Aorta (tissue), 5 donors: ENCODE measurements at regions not wholly inside any gene's neighbourhood (a gene's known extent, or its start where the extent isn't known, plus 50 kb on each side); places are given as distances from the start of the nearest gene placed in this dataset.

Source experiments
- ATAC-seq: fragments of 200-7000 bp; cut with Tn5 transposase; one replicate; pipeline ENCODE4 v1.9.1; 2022; ENCODE audit warnings: moderate library complexity; ENCODE audit not compliant: low FRiP score
- DNase-seq, 2 donors: peaks; one replicate each; pipeline ENCODE4 v3.0.0-alpha.2; 2020
- H3K27ac ChIP-seq, 2 donors: one replicate each; pipeline ENCODE4 v1.5.1; 2013; ENCODE audit warnings: low read length in 2 of 2, mild to moderate bottlenecking in 2 of 2, moderate library complexity in 2 of 2, control low read depth in 1 of 2, inconsistent platforms in 1 of 2, low read depth in 1 of 2
- H3K27me3 ChIP-seq, 2 donors: one replicate each; pipeline ENCODE4 v1.6.1; 2013; ENCODE audit warnings: control low read depth in 1 of 2, low read length in 1 of 2, mild to moderate bottlenecking in 1 of 2, moderate library complexity in 1 of 2; ENCODE audit not compliant: insufficient read depth in 2 of 2, control insufficient read depth in 1 of 2
- H3K36me3 ChIP-seq, 2 donors: one replicate each; pipeline ENCODE4 v1.6.1; 2013; ENCODE audit warnings: control low read depth in 1 of 2, low read length in 1 of 2, mild to moderate bottlenecking in 1 of 2; ENCODE audit not compliant: insufficient read depth in 2 of 2, control insufficient read depth in 1 of 2
- H3K4me1 ChIP-seq, 2 donors: one replicate each; pipeline ENCODE4 v1.6.1; 2013; ENCODE audit warnings: low read length in 2 of 2, control low read depth in 1 of 2, mild to moderate bottlenecking in 1 of 2, moderate library complexity in 1 of 2; ENCODE audit not compliant: insufficient read depth in 2 of 2, control insufficient read depth in 1 of 2
- H3K4me3 ChIP-seq, 2 donors: one replicate each; pipeline ENCODE4 v1.5.1; 2013; ENCODE audit warnings: low read length in 2 of 2, control low read depth in 1 of 2, mild to moderate bottlenecking in 1 of 2
- H3K9me3 ChIP-seq: one replicate; pipeline ENCODE4 v1.6.1; 2013; ENCODE audit warnings: mild to moderate bottlenecking, low read length; ENCODE audit not compliant: control insufficient read depth
- whole genome bisulfite sequencing, 2 donors: extraction: QIAGEN DNeasy Blood & Tissue Kit; methylation state at CpG; one replicate each; pipeline ENCODE4 v1.1.7; 2013; 5-methylcytosine and 5-hydroxymethylcytosine counted together
- intact Hi-C, 2 donors: fragments of 100-400 bp; cut with DNase I; formaldehyde crosslinking; loops; one replicate each; pipeline versions ENCODE4 v1.14.2 to v1.15.0; 2022
- donor health status: healthy with polysubstance abuse.
- donor health status: Bipolar disorder and iron deficiency.
- donor health status: DM: no; HTN: no; CAD: no.
- donor health status: DM: no; HTN: no; CAD: no.
- donor health status: DM: yes; HTN: yes; CAD: no.

- H3K36me3 ChIP-seq: no peaks in the 10 kb centered on the region
- H3K9me3 ChIP-seq: no peaks in the 10 kb centered on the region
- no peak overlapping the region for H3K4me3 ChIP-seq
- 43 to 55% methylated on average over 2 of the region's 2 CpGs for WGBS, 2 donors
- H3K4me1 ChIP-seq: no peaks in the 10 kb centered on the region
- no peak overlapping the region for H3K27ac ChIP-seq
- ATAC-seq (no peak), DNase-seq (no peak)
- intact Hi-C loops: no loop called here
- H3K27me3 ChIP-seq: no peaks in the 10 kb centered on the region
Observed at GRCh38 chr4:114334884-114335330, 263.7 kb upstream of the UGT8 start.

- Histone ChIP-seq H3K27ac (no peak overlapping the region), H3K9me3 (no peaks in the 10 kb centered on the region), H3K27me3 (no peaks in the 10 kb centered on the region), H3K36me3 (no peaks in the 10 kb centered on the region), H3K4me1 (no peaks in the 10 kb centered on the region), H3K4me3 (no peak overlapping the region)
- DNase-seq (no peak), ATAC-seq (no peak)
- intact Hi-C loops: no loop called here
Observed at GRCh38 chr4:114335339-114335738, 263.3 kb upstream of the UGT8 start.

- DNase-seq (no peak), ATAC-seq (no peak)
- H3K27me3 ChIP-seq: no peaks in the 10 kb centered on the region
- no peaks in the 10 kb centered on the region for H3K4me1 ChIP-seq
- H3K36me3 ChIP-seq: no peaks in the 10 kb centered on the region
- intact Hi-C loops: no loop called here
- H3K4me3 ChIP-seq: no peak overlapping the region
- H3K27ac ChIP-seq: no peak overlapping the region
- H3K9me3 ChIP-seq: peaks cover 1% of the 10 kb centered on the region
Observed at GRCh38 chr4:114343015-114343414, 255.6 kb upstream of the UGT8 start.

GRCh38 chr4:114349543-114350175 lies 248.9 kb upstream of the UGT8 start:
- Histone ChIP-seq H3K27ac (no peak overlapping the region), H3K4me3 (no peak overlapping the region), H3K9me3 (no peaks in the 10 kb centered on the region), H3K27me3 (no peaks in the 10 kb centered on the region), H3K36me3 (no peaks in the 10 kb centered on the region), H3K4me1 (no peaks in the 10 kb centered on the region)
- WGBS, 2 donors: 96% methylated on average over 2 of the region's 2 CpGs
- DNase-seq (no peak), ATAC-seq (no peak)
- intact Hi-C loops: no loop called here

- Histone ChIP-seq H3K4me1 (no peaks in the 10 kb centered on the region), H3K36me3 (no peaks in the 10 kb centered on the region), H3K27me3 (no peaks in the 10 kb centered on the region), H3K4me3 (no peak overlapping the region), H3K27ac (no peak overlapping the region), H3K9me3 (no peaks in the 10 kb centered on the region)
- intact Hi-C loops: no loop called here
- DNase-seq (no peak), ATAC-seq (no peak)
Observed at GRCh38 chr4:114358901-114359300, 239.7 kb upstream of the UGT8 start.

- WGBS, 2 donors: 48 to 53% methylated on average over 3 of the region's 3 CpGs
- intact Hi-C loops: loop anchor here in 1 of 2 donors (5.0 kb wide), 1 partner anchor 79 kb away; no protein-coding TSS in a partner anchor
Observed at GRCh38 chr4:114361249-114361648, 237.4 kb upstream of the UGT8 start.

GRCh38 chr4:114364857-114365256 lies 233.8 kb upstream of the UGT8 start:
- WGBS, 2 donors: 1 to 4% methylated on average over 1 of the region's 1 CpG
- Histone ChIP-seq H3K27ac (no peak overlapping the region), H3K27me3 (no peaks in the 10 kb centered on the region), H3K4me1 (peaks cover 0 to 2% of the 10 kb centered on the region in 2 donors), H3K9me3 (no peaks in the 10 kb centered on the region), H3K4me3 (no peak overlapping the region), H3K36me3 (no peaks in the 10 kb centered on the region)
- peak; percentile 15 for ATAC-seq
- intact Hi-C loops: loop anchor here in 1 of 2 donors (5.0 kb wide), 1 partner anchor 83 kb away; no protein-coding TSS in a partner anchor
- no peak for DNase-seq

More at GRCh38 chr4:114361249-114361648, 237.4 kb upstream of the UGT8 start:
- no peaks in the 10 kb centered on the region for H3K36me3 ChIP-seq
- peaks cover 0 to 2% of the 10 kb centered on the region in 2 donors for H3K4me1 ChIP-seq
- ATAC-seq (no peak), DNase-seq (no peak)
- no peak overlapping the region for H3K27ac ChIP-seq
- no peak overlapping the region for H3K4me3 ChIP-seq
- H3K9me3 ChIP-seq: no peaks in the 10 kb centered on the region
- no peaks in the 10 kb centered on the region for H3K27me3 ChIP-seq

GRCh38 chr4:114365591-114365990 lies 233.0 kb upstream of the UGT8 start:
- Histone ChIP-seq H3K27ac (no peak overlapping the region), H3K36me3 (no peaks in the 10 kb centered on the region), H3K27me3 (no peaks in the 10 kb centered on the region), H3K9me3 (no peaks in the 10 kb centered on the region), H3K4me1 (peaks cover 0 to 2% of the 10 kb centered on the region in 2 donors), H3K4me3 (no peak overlapping the region)
- WGBS, 2 donors: 99 to 100% methylated on average over 1 of the region's 1 CpG
- no peak for DNase-seq
- ATAC-seq: no peak
- intact Hi-C loops: no loop called here

GRCh38 chr4:114366368-114366767 lies 232.2 kb upstream of the UGT8 start:
- no peaks in the 10 kb centered on the region for H3K36me3 ChIP-seq
- no peak for DNase-seq
- WGBS, 2 donors: 94 to 95% methylated on average over 2 of the region's 2 CpGs
- H3K4me3 ChIP-seq: no peak overlapping the region
- no peaks in the 10 kb centered on the region for H3K9me3 ChIP-seq
- ATAC-seq: no peak
- intact Hi-C loops: no loop called here
- no peaks in the 10 kb centered on the region for H3K27me3 ChIP-seq
- H3K27ac ChIP-seq: no peak overlapping the region
- peaks cover 0 to 2% of the 10 kb centered on the region in 2 donors for H3K4me1 ChIP-seq
